Adrenal gland (tissue), 9 donors: ENCODE measurements at regions not wholly inside any gene's neighbourhood (a gene's known extent, or its start where the extent isn't known, plus 50 kb on each side); places are given as distances from the start of the nearest gene placed in this dataset.

Experiments used
- DNase-seq, 7 donors: peaks; one replicate each; pipeline ENCODE4 v3.0.0-alpha.2; 2019 to 2020
- H3K27ac ChIP-seq, 5 donors: fragments of 200-600 bp; sonication (generic) in 4 of 5; 1 replicate in 3 of 5; 2 replicates in 2 of 5; pipeline versions ENCODE4 v1.5.1 to v1.8.0; 2016 to 2020; ENCODE audit warnings: mild to moderate bottlenecking in 1 of 5
- H3K27me3 ChIP-seq: fragments of 200-600 bp; 2 replicates; pipeline ENCODE4 v1.8.0; 2021
- H3K36me3 ChIP-seq, 2 donors: fragments of 200-600 bp; replicated peaks in 1 of 2; 1 replicate in 1 of 2; 2 replicates in 1 of 2; pipeline versions ENCODE4 v1.5.1 to v1.8.0; 2018 to 2022
- H3K4me1 ChIP-seq, 2 donors: fragments of 200-600 bp; replicated peaks in 1 of 2; 1 replicate in 1 of 2; 2 replicates in 1 of 2; pipeline versions ENCODE4 v1.5.1 to v1.8.0; 2018 to 2021
- H3K4me3 ChIP-seq, 4 donors: fragments of 200-600 bp; sonication (generic) in 3 of 4; one replicate each; pipeline ENCODE4 v1.5.1; 2016 to 2018
- H3K9me3 ChIP-seq, 3 donors: fragments of 200-600 bp; sonication (generic) in 1 of 3; replicated peaks in 1 of 3; 1 replicate in 2 of 3; 2 replicates in 1 of 3; pipeline versions ENCODE4 v1.5.1 to v1.8.0; 2016 to 2021
- CTCF ChIP-seq, 6 experiments: fragments of 450-650 bp in 4 of 6; fragments of 200-600 bp in 2 of 6; sonication (generic) in 1 of 6; IDR thresholded peaks; 1 replicate in 5 of 6; 2 replicates in 1 of 6; pipeline versions ENCODE4 v1.5.1 to v1.8.0; 2016 to 2021; ENCODE audit warnings: antibody characterized with exemption in 6 of 6, mild to moderate bottlenecking in 2 of 6, moderate library complexity in 1 of 6
- POLR2A ChIP-seq, 2 donors: fragments of 450-650 bp; IDR thresholded peaks; one replicate each; pipeline ENCODE4 v1.6.1; 2017; ENCODE audit warnings: antibody characterized with exemption in 2 of 2, mild to moderate bottlenecking in 2 of 2, moderate library complexity in 1 of 2
- WGBS, 4 donors: extraction: QIAGEN DNeasy Blood & Tissue Kit in 2 of 4; methylation state at CpG; one replicate each; pipeline versions ENCODE4 v1.1.5 to v1.1.7; 2013 to 2017; 5-methylcytosine and 5-hydroxymethylcytosine counted together
- intact Hi-C, 2 donors: fragments of 100-400 bp; cut with DNase I; formaldehyde crosslinking; loops; one replicate each; pipeline versions ENCODE4 v1.14.1 to v1.15.0; 2022 to 2023
- donor health status: healthy with polysubstance abuse.
- donor health status: Bipolar disorder and iron deficiency.
- donor health status: DM: yes; HTN: yes; CAD: no.
- donor health status: DM: no; HTN: no; CAD: no.
- donor health status: DM: no; HTN: no; CAD: no.

- 81 to 88% (median 84%) methylated on average over 4 of the region's 4 CpGs for WGBS, 4 donors
- Histone ChIP-seq H3K4me1 (no peaks in the 10 kb centered on the region), H3K36me3 (no peaks in the 10 kb centered on the region), H3K27ac (no peak overlapping the region), H3K9me3 (no peaks in the 10 kb centered on the region), H3K4me3 (no peak overlapping the region), H3K27me3 (no peaks in the 10 kb centered on the region)
- no peak for DNase-seq
- TF ChIP-seq CTCF (IDR thresholded peaks at IDR 0.05) (no peak), POLR2A (IDR thresholded peaks at IDR 0.05) (no peak)
- intact Hi-C loops: no loop called here
These were observed 253.8 kb upstream of the PLXNA2 start for GRCh38 chr1:208497866-208498541.

GRCh38 chr1:208499026-208499425 lies 254.8 kb upstream of the PLXNA2 start:
- H3K9me3 ChIP-seq: no peaks in the 10 kb centered on the region
- no peak overlapping the region for H3K4me3 ChIP-seq
- no peak for DNase-seq
- TF ChIP-seq CTCF (IDR thresholded peaks at IDR 0.05) (no peak), POLR2A (IDR thresholded peaks at IDR 0.05) (no peak)
- intact Hi-C loops: no loop called here
- WGBS, 4 donors: 56 to 69% (median 65%) methylated on average over 3 of the region's 3 CpGs
- H3K27ac ChIP-seq: no peak overlapping the region
- no peaks in the 10 kb centered on the region for H3K27me3 ChIP-seq
- H3K36me3 ChIP-seq: no peaks in the 10 kb centered on the region
- H3K4me1 ChIP-seq: no peaks in the 10 kb centered on the region

- H3K9me3 ChIP-seq: no peaks in the 10 kb centered on the region
- H3K27ac ChIP-seq: no peak overlapping the region
- WGBS, 4 donors: 72 to 83% (median 79%) methylated on average over 4 of the region's 4 CpGs
- intact Hi-C loops: no loop called here
- DNase-seq: no peak
- TF ChIP-seq POLR2A (IDR thresholded peaks at IDR 0.05): no peak
- H3K36me3 ChIP-seq: no peaks in the 10 kb centered on the region
- no peak overlapping the region for H3K4me3 ChIP-seq
- H3K27me3 ChIP-seq: no peaks in the 10 kb centered on the region
- H3K4me1 ChIP-seq: no peaks in the 10 kb centered on the region
These were observed 255.4 kb upstream of the PLXNA2 start for GRCh38 chr1:208499601-208500000.

- Histone ChIP-seq H3K27ac (no peak overlapping the region), H3K4me1 (no peaks in the 10 kb centered on the region), H3K9me3 (no peaks in the 10 kb centered on the region), H3K4me3 (no peak overlapping the region), H3K27me3 (no peaks in the 10 kb centered on the region), H3K36me3 (no peaks in the 10 kb centered on the region)
- WGBS, 4 donors: 12 to 37% (median 26%) methylated on average over 2 of the region's 2 CpGs
- TF ChIP-seq CTCF (IDR thresholded peaks at IDR 0.05) (no peak), POLR2A (IDR thresholded peaks at IDR 0.05) (no peak)
- DNase-seq: peak in 1 of 7 donors; percentile 70
- intact Hi-C loops: no loop called here
These were observed 256.2 kb upstream of the PLXNA2 start for GRCh38 chr1:208500375-208500774.

- intact Hi-C loops: no loop called here
- DNase-seq: no peak
- no peaks in the 10 kb centered on the region for H3K4me1 ChIP-seq
- 56 to 86% (median 75%) methylated on average over 2 of the region's 2 CpGs for WGBS, 4 donors
- no peaks in the 10 kb centered on the region for H3K9me3 ChIP-seq
- no peaks in the 10 kb centered on the region for H3K27me3 ChIP-seq
- no peak for TF ChIP-seq POLR2A (IDR thresholded peaks at IDR 0.05)
- no peak for TF ChIP-seq CTCF (IDR thresholded peaks at IDR 0.05)
- no peak overlapping the region for H3K4me3 ChIP-seq
- H3K27ac ChIP-seq: no peak overlapping the region
- no peaks in the 10 kb centered on the region for H3K36me3 ChIP-seq
These were observed 257.4 kb upstream of the PLXNA2 start for GRCh38 chr1:208501542-208501941.
